ENCODE measurements at regions not wholly inside any gene's neighbourhood (a gene's known extent, or its start where the extent isn't known, plus 50 kb on each side); places are given as distances from the start of the nearest gene placed in this dataset.
A peak's percentile ranks its signal among the peaks of the same experiment; 100 is the strongest.

DNA sequence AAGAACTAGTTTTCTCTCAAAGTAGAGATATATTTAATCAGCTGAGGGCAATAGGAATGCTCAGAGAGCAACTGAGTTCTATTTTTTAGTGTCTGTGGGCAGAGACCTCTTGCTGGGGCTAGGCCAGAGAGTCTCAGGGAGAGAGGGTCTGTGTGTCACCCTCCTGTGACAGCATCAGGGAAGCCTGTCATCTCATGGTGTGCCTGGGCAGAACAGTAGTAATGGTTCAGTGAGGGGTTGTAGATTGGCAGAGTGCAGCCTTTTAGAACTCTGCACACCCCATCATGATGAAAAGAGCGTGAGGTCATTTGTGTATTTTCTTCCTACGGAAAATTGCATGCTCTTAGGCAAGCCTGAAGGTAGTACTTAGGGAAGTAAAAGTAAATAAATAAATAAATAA, 1396.5 kb upstream of the AGA start:
- H3K36me3 Mint-ChIP-seq, result no peaks in the 10 kb centered on the region
- no peak for DNase-seq
- no peak overlapping the region for H3K4me3 Mint-ChIP-seq
- no peak overlapping the region for H3K27ac Mint-ChIP-seq
- no peaks in the 10 kb centered on the region for H3K4me1 Mint-ChIP-seq
- H3K27me3 Mint-ChIP-seq (ENCODE audit: low read depth in 3 of 3), result peaks cover 0 to 7% (median 0%) of the 10 kb centered on the region in 3 donors
- peaks cover 12 to 45% (median 20%) of the 10 kb centered on the region in 6 donors for H3K9me3 Mint-ChIP-seq

DNA sequence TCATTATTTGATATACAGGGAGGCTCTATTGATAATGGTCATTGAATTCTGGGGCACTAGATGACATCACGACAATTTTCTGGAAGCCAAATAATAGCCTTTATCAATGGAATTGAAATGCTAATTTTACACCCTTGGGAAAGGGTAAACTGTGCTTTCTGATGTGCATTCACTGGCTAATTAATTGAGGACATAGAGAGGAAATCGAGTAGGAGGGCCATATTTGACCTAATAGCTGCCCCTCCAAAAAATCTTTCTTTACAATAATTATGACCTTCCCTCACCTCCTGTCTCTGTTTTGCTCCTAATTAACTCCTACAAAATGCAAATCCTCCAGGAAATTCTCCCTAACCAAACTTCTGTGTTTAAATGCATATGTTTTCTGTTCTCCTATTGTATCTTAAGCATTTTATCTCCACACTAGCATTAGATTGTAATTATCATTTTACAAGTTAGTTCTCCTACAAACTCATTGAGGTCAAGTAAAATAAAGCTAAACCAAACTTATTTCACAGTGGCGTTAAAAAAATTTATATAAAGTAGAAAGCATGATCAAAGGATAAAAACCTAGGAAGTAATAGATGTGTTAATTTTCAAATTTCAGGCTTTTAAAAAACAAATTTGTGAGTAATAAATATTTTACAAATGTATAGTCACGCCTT, 1414.0 kb upstream of the AGA start:
- no peak for DNase-seq

DNA sequence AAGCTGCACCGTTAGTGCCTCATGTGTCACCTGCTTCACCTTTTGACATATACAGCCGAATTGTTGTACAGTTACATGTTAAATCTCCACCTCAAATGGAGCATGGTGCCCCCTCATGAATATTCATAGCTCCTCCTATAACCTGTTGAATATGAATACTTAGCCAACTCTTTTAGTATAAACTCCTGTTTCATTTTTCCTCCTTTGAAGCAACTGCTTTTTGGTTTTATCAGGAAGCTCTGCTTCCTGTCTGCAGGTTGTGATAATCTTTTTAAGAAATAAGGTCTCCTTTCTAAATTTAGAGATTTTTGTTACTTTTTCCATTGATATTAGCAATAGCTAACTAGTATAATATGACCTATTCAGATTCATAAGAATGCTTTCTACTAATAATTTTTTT, 1429.2 kb upstream of the AGA start:
- no peak for DNase-seq
- H3K27ac Mint-ChIP-seq, result no peak overlapping the region
- H3K4me1 Mint-ChIP-seq, result no peaks in the 10 kb centered on the region
- no peaks in the 10 kb centered on the region for H3K36me3 Mint-ChIP-seq
- H3K9me3 Mint-ChIP-seq, result peaks cover 0 to 32% (median 12%) of the 10 kb centered on the region in 6 donors
- no peaks in the 10 kb centered on the region for H3K27me3 Mint-ChIP-seq (ENCODE audit: low read depth in 3 of 3)
- H3K4me3 Mint-ChIP-seq, result no peak overlapping the region

More for the DNA sequence above, 1414.0 kb upstream of the AGA start:
- no peak overlapping the region for H3K27ac Mint-ChIP-seq
- H3K9me3 Mint-ChIP-seq, result peaks cover 3 to 23% (median 8%) of the 10 kb centered on the region in 6 donors
- H3K36me3 Mint-ChIP-seq, result no peaks in the 10 kb centered on the region
- H3K27me3 Mint-ChIP-seq (ENCODE audit: low read depth in 3 of 3), result no peaks in the 10 kb centered on the region
- H3K4me1 Mint-ChIP-seq, result no peaks in the 10 kb centered on the region
- H3K4me3 Mint-ChIP-seq, result no peak overlapping the region

DNA sequence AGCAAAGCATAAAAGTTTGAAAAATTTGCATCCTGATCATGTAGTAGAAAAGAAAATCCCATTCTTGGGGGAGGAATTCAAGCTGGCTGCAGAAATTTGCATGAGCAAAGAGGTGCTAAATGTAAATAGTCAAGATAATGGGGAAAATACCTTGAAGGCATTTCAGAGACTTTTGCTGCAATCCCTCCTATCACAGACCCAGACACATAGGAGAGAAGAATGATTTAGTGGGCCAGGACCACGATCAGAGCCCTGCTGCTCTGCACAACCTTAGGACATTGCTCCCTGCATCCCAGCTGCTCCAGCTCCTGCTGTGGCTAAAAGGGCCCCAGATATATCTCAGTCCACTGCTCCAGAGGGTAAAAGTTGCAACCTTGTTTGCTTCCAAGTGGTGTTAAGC, 1439.7 kb upstream of the AGA start:
- H3K27ac Mint-ChIP-seq, result no peak overlapping the region
- peaks cover 0 to 2% (median 0%) of the 10 kb centered on the region in 3 donors for H3K27me3 Mint-ChIP-seq (ENCODE audit: low read depth in 3 of 3)
- no peak for DNase-seq
- H3K9me3 Mint-ChIP-seq, result peaks cover 5 to 44% (median 26%) of the 10 kb centered on the region in 6 donors
- H3K36me3 Mint-ChIP-seq, result no peaks in the 10 kb centered on the region
- H3K4me3 Mint-ChIP-seq, result no peak overlapping the region
- no peaks in the 10 kb centered on the region for H3K4me1 Mint-ChIP-seq

DNA sequence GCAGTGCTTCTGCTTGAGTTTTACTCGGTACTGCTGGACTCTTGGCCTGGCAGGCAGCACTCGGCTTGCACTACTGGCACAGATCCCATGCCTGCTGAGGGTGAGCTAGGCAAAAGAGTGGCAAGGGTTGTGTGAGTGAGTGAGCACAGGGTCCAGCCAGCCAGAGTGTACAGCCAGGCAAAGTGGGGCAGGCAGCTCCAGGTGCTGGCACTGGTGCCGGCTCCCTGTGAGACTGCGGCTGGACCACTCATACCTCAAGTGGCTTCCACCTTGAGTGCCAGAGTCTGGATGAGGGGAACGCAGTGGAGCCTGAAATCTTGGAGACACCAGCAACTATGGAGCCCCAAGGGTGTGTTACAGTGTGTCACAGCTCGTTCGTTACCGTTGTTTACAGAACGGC, 1451.9 kb upstream of the AGA start:
- Mint-ChIP-seq H3K4me1 (no peaks in the 10 kb centered on the region), H3K9me3 (peaks cover 12 to 40% (median 18%) of the 10 kb centered on the region in 6 donors), H3K27me3 (ENCODE audit: low read depth in 3 of 3) (no peaks in the 10 kb centered on the region), H3K27ac (no peak overlapping the region), H3K4me3 (no peak overlapping the region), H3K36me3 (peaks cover 0 to 4% (median 0%) of the 10 kb centered on the region in 3 donors)
- no peak for DNase-seq

DNA sequence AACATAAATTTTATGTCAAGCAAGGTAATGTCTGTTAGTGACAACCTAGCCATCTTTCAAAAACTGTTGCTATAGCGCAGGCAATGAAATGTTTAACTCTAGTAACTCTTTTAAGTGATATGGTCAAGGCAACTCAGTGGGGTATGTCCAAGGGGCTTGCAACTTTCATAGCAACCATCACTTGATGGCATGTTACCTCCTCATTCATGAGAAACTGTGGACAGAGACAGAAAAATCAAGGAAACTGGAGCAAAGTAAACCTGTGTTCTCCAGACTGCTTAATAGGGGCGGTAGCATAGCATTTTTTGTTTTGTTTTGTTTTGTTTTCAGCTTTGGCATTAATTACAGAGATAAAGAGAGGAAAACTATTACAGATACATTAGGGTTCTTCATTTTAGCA, 1456.8 kb upstream of the AGA start:
- Mint-ChIP-seq H3K27me3 (ENCODE audit: low read depth in 3 of 3) (peaks cover 0 to 2% (median 0%) of the 10 kb centered on the region in 3 donors), H3K9me3 (peaks cover under 1 to 35% (median 16%) of the 10 kb centered on the region in 6 donors), H3K4me1 (no peaks in the 10 kb centered on the region), H3K36me3 (peaks cover 0 to 4% (median 0%) of the 10 kb centered on the region in 3 donors), H3K4me3 (no peak overlapping the region), H3K27ac (no peak overlapping the region)
- no peak for DNase-seq

DNA sequence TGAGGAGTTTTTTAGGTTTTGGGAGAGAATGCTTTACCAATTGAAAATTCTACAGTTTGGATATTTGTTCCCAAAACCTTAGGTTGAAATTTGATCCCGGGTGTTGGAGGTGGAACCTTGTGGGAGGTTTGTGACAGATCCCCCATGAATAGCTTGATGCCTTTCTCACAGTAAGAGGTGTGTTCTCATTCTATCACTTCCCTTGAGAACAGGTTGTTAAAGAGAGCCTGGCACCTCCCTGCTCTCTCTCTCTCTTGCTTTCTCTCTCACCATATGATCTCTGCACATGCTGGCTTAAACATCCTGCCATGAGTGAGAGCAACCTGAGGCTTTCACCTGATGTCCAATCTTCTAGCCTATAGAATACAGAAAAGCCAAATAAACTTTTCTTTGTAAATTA, 1475.5 kb upstream of the AGA start:
- peak overlapping the region in 1 of 6 donors; percentile 28 for H3K27ac Mint-ChIP-seq
- peaks cover 4 to 27% (median 11%) of the 10 kb centered on the region in 6 donors for H3K9me3 Mint-ChIP-seq
- no peak for DNase-seq
- H3K4me3 Mint-ChIP-seq, result no peak overlapping the region
- no peaks in the 10 kb centered on the region for H3K4me1 Mint-ChIP-seq
- peaks cover 0 to 5% (median 0%) of the 10 kb centered on the region in 3 donors for H3K27me3 Mint-ChIP-seq (ENCODE audit: low read depth in 3 of 3)
- H3K36me3 Mint-ChIP-seq, result no peaks in the 10 kb centered on the region

DNA sequence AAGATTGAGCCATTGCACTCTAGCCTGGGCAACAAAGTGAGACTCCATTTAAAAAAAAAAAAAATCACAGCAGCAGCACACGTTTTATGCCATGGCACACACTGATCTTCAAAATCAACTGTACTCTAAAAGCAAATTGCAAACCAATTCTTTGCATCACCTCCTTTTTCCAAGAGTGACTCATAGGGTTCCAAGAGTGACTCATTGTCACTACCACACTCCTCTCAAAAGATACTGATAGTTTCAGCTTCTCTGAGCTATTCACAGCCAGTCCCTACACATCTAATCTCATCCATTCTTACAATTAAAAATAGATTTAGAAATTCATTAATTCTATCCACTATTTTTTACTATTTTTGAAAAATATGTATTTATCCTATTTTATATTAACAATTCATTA, 1494.9 kb upstream of the AGA start:
- Mint-ChIP-seq H3K27ac (no peak overlapping the region), H3K4me3 (no peak overlapping the region), H3K9me3 (peaks cover 12 to 53% (median 22%) of the 10 kb centered on the region in 6 donors), H3K36me3 (peaks cover 0 to 4% (median 0%) of the 10 kb centered on the region in 3 donors), H3K4me1 (no peaks in the 10 kb centered on the region), H3K27me3 (ENCODE audit: low read depth in 3 of 3) (peaks cover 0 to 1% (median 0%) of the 10 kb centered on the region in 3 donors)
- DNase-seq, result no peak

DNA sequence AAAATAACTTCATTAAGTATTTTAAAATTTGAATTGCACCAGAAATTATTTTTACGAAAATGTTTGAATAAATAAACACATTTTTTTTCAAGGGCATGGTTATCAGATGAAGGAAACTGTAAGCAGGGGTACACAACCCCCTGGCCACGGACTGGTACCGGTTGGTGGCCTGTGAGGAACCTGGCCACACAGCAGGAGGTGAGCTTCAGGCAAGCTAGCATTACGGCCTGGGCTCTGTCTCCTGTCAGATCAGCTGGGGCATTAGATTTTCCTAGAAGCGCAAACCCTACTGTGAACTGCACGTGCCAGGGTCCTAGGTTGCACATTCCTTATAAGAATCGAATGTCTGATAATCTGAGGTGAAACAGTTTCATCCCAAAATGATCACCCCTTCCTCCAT, 1499.7 kb upstream of the AGA start:
- DNase-seq, result no peak
- no peak overlapping the region for H3K27ac Mint-ChIP-seq
- H3K9me3 Mint-ChIP-seq, result peaks cover 11 to 56% (median 29%) of the 10 kb centered on the region in 6 donors
- H3K4me3 Mint-ChIP-seq, result no peak overlapping the region
- peaks cover 0 to 3% (median 0%) of the 10 kb centered on the region in 3 donors for H3K36me3 Mint-ChIP-seq
- H3K4me1 Mint-ChIP-seq, result no peaks in the 10 kb centered on the region
- peaks cover 0 to 1% (median 0%) of the 10 kb centered on the region in 3 donors for H3K27me3 Mint-ChIP-seq (ENCODE audit: low read depth in 3 of 3)

DNA sequence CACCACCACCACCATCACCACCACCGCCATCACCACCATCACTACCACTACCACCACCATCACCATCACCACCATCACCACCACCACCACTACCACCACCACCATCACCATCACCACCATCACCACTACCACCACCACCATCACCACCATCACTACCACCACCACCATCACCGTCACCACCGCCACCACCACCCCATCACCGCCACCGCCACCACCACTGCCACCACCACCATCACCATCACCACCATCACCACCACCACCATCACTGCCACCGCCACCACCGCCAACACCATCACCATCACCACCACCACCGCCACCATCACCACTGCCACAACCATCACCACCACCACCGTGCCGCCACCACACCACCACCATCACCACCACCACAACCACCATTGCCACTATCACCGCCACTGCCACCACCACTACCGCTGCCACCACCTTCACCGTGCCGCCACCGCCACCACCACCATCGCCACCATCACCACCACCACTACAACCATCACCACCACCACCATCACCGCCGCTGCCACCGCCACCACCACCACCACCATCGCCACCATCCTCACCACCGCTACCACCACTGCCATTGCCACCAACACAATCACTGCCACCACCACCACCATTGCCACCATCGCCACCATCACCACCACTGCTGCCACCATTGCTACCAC, 1511.3 kb upstream of the AGA start:
- no peak overlapping the region for H3K27ac Mint-ChIP-seq
- H3K4me3 Mint-ChIP-seq, result no peak overlapping the region
- no peaks in the 10 kb centered on the region for H3K4me1 Mint-ChIP-seq
- H3K27me3 Mint-ChIP-seq (ENCODE audit: low read depth in 3 of 3), result peaks cover 0 to 4% (median 2%) of the 10 kb centered on the region in 3 donors
- peaks cover 10 to 37% (median 29%) of the 10 kb centered on the region in 6 donors for H3K9me3 Mint-ChIP-seq
- H3K36me3 Mint-ChIP-seq, result peaks cover 4 to 13% (median 5%) of the 10 kb centered on the region in 3 donors
- DNase-seq, result no peak

DNA sequence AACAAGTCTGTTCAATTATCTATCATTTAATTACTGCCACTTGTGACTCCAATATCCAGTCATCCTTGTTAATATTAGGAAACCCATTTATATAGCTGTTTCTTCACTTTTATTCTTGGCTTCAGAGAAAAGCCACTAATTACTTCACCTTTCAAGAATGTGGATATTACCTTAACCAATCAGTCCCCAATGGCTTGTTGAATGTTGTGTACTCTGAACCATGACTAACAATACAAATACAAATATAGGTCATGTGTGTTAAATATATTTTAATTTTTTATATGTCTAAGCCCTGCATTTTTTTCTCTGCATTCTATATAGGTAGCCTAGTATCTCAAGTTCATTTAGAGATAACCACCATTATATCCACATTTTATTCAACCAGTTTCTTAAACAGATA, 1513.4 kb upstream of the AGA start:
- no peaks in the 10 kb centered on the region for H3K4me1 Mint-ChIP-seq
- peaks cover 11 to 54% (median 38%) of the 10 kb centered on the region in 6 donors for H3K9me3 Mint-ChIP-seq
- H3K27ac Mint-ChIP-seq, result no peak overlapping the region
- H3K4me3 Mint-ChIP-seq, result no peak overlapping the region
- H3K27me3 Mint-ChIP-seq (ENCODE audit: low read depth in 3 of 3), result peaks cover 2 to 4% (median 2%) of the 10 kb centered on the region in 3 donors
- DNase-seq, result no peak
- peaks cover 4 to 13% (median 5%) of the 10 kb centered on the region in 3 donors for H3K36me3 Mint-ChIP-seq

DNA sequence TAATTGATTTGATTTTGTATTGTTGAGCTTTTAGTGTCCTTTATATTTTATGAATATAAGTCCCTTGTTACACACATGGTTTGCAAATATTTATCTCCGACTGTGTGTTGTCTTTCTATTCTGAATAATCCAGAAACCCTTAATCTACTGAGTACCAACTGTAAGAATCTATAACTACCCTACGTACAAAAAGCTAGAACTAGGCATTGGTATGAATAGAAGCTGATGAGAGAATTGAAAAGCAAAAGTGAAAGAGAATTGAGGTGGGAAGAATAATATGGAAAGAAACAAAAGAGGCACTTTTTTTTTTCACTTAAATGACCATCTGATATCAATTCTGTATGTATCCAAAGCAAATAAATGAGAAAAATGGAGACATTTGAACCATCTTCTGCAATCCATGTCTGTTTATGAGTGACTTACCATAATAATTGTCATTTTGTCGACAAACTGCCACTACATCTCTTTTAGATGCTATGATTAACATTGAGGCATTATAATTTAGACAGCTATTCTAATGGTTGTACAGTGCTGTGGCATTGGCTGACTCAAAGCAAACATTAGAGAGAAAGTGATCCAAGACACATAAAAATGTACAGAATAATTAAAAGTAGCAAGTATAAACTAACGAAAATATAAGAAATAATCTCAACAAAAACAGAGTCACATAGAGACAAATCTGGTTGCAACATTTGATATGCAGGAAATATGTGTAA, 1516.6 kb upstream of the AGA start:
- Mint-ChIP-seq H3K27me3 (ENCODE audit: low read depth in 3 of 3) (peaks cover 0 to 2% (median 2%) of the 10 kb centered on the region in 3 donors), H3K27ac (no peak overlapping the region), H3K4me1 (no peaks in the 10 kb centered on the region), H3K9me3 (peaks cover 7 to 66% (median 41%) of the 10 kb centered on the region in 6 donors), H3K4me3 (no peak overlapping the region), H3K36me3 (peaks cover 4 to 13% (median 5%) of the 10 kb centered on the region in 3 donors)
- DNase-seq, result no peak

DNA sequence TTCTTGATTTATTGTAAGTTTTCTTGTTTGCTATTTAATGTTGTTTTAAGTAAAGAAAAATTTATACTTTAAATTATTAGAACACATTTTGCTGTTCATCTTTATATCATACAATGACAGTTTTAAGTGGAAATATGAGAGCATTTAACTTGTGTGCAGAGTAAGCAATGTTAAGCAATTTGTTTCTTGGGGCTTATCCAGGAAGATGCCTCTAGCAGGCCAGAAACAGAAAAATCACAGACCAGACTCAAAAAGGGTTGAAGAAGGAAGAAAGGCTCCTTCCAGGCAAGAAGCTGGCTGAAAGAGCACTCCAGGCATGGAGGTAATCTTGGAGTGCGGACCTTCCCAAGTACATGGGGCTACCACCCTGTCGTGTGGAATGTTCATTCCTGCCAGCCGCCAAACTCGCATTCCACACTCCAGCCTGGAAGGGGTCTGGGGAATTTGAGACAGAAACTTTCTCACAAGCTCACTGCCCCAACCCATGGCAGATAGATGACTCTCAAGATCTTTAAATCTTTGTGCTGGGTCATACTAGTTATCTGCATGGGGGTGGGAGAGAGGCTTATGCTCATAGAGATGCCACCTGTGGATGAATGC, 1521.3 kb upstream of the AGA start:
- Mint-ChIP-seq H3K27ac (no peak overlapping the region), H3K9me3 (peaks cover 12 to 63% (median 33%) of the 10 kb centered on the region in 6 donors), H3K4me3 (no peak overlapping the region), H3K27me3 (ENCODE audit: low read depth in 3 of 3) (peaks cover 0 to 2% (median 2%) of the 10 kb centered on the region in 3 donors), H3K4me1 (no peaks in the 10 kb centered on the region), H3K36me3 (peaks cover 0 to 3% (median 0%) of the 10 kb centered on the region in 3 donors)
- no peak for DNase-seq

All from immature natural killer cell (primary cell).